ENCODE measurements at regions not wholly inside any gene's neighbourhood (a gene's known extent, or its start where the extent isn't known, plus 50 kb on each side); places are given as distances from the start of the nearest gene placed in this dataset.

DNA sequence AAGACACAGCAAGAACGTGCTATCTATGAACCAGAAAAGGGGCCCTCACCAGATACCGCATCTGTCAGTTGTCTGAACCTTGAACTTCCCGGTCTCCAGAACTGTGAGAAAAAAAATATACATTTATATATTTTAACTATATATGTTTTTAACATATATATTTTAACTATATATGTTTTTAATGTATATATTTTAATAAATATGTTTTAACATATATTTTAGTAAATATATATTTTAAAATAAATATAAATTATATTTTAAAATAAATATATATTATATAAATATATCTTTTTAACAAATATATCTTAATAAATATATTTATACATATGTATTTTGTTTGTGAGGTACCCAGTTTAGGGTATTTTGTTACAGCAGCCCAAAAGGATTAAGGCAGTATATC is 958.2 kb upstream of the AUTS2 start:
- ATAC-seq, result no peak
- 89 to 97% (median 93%) methylated on average over 3 of the region's 3 CpGs for WGBS, 4 donors

GRCh38 chr7:68642727-68643126 is 955.5 kb upstream of the AUTS2 start:
- WGBS, 4 donors, result 83 to 91% (median 84%) methylated on average over 3 of the region's 3 CpGs
- Histone ChIP-seq H3K36me3 (no peaks in the 10 kb centered on the region), H3K4me1 (no peaks in the 10 kb centered on the region), H3K9me3 (peaks cover 0 to 35% (median 11%) of the 10 kb centered on the region in 12 donors), H3K27ac (no peak overlapping the region), H3K27me3 (no peaks in the 10 kb centered on the region), H3K4me3 (no peak overlapping the region)
- TF ChIP-seq POLR2A (IDR thresholded peaks at IDR 0.05) (no peak), CTCF (IDR thresholded peaks at IDR 0.05) (no peak)
- ATAC-seq (no peak), DNase-seq (no peak)
- intact Hi-C loops (cut with DNase I), result no loop called here

More for the DNA sequence above, 958.2 kb upstream of the AUTS2 start:
- Histone ChIP-seq H3K27me3 (no peaks in the 10 kb centered on the region), H3K9me3 (peaks cover 0 to 28% (median 9%) of the 10 kb centered on the region in 12 donors), H3K4me3 (no peak overlapping the region), H3K4me1 (no peaks in the 10 kb centered on the region), H3K27ac (no peak overlapping the region), H3K36me3 (no peaks in the 10 kb centered on the region)
- intact Hi-C loops (cut with DNase I), result no loop called here
- DNase-seq, result no peak
- TF ChIP-seq POLR2A (IDR thresholded peaks at IDR 0.05), result no peak
- TF ChIP-seq CTCF (IDR thresholded peaks at IDR 0.05), result no peak

GRCh38 chr7:68663392-68663791 is 934.9 kb upstream of the AUTS2 start:
- Histone ChIP-seq H3K4me1 (no peaks in the 10 kb centered on the region), H3K27ac (no peak overlapping the region), H3K27me3 (no peaks in the 10 kb centered on the region), H3K9me3 (no peaks in the 10 kb centered on the region), H3K4me3 (no peak overlapping the region), H3K36me3 (no peaks in the 10 kb centered on the region)
- intact Hi-C loops (cut with DNase I), result loop anchor here in 1 of 10 donors (10.0 kb wide), 1 partner anchor 59 kb away; no protein-coding TSS in a partner anchor
- no peak for DNase-seq
- no peak for ATAC-seq
- no peak for TF ChIP-seq CTCF (IDR thresholded peaks at IDR 0.05)
- no peak for TF ChIP-seq POLR2A (IDR thresholded peaks at IDR 0.05)
- WGBS, 4 donors, result 75 to 84% (median 80%) methylated on average over 1 of the region's 1 CpG

DNA sequence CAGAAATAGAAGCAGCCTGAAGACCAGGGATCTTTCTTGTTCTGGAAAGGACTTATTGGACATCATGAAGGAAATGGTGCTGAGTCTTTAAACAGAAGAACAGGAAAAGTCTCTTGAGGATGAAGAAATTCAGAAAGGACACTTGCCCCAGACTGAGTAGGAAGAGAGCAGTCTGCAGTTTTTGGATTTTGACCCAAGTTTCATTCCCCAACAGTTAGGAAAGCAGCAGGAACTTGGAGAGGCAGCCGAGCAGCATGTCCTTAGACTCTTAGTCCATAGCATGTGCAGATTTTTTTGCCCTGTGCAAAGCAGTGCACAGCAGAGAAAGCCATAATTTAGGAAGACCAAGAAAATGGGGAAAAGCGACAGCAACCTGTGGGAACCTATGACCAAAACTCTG is 927.2 kb upstream of the AUTS2 start:
- no peak overlapping the region for H3K27ac ChIP-seq
- intact Hi-C loops (cut with DNase I), result no loop called here
- peaks cover 0 to 10% (median 0%) of the 10 kb centered on the region in 12 donors for H3K9me3 ChIP-seq
- 78 to 82% (median 79%) methylated on average over 2 of the region's 2 CpGs for WGBS, 4 donors
- H3K27me3 ChIP-seq, result no peaks in the 10 kb centered on the region
- DNase-seq (no peak), ATAC-seq (no peak)
- H3K4me1 ChIP-seq, result no peaks in the 10 kb centered on the region
- H3K4me3 ChIP-seq, result no peak overlapping the region
- no peak for TF ChIP-seq POLR2A (IDR thresholded peaks at IDR 0.05)
- no peak for TF ChIP-seq CTCF (IDR thresholded peaks at IDR 0.05)
- no peaks in the 10 kb centered on the region for H3K36me3 ChIP-seq
